GM18526 (cell line): ENCODE measurements at regions not wholly inside any gene's neighbourhood (a gene's known extent, or its start where the extent isn't known, plus 50 kb on each side); places are given as distances from the start of the nearest gene placed in this dataset.

ENCODE experiments used
- POLR2A ChIP-seq: IDR thresholded peaks from 3 replicates; pipeline ENCODE4 v1.6.1; 2011; ENCODE audit not compliant: insufficient read length; ENCODE audit errors: extremely low read depth

DNA sequence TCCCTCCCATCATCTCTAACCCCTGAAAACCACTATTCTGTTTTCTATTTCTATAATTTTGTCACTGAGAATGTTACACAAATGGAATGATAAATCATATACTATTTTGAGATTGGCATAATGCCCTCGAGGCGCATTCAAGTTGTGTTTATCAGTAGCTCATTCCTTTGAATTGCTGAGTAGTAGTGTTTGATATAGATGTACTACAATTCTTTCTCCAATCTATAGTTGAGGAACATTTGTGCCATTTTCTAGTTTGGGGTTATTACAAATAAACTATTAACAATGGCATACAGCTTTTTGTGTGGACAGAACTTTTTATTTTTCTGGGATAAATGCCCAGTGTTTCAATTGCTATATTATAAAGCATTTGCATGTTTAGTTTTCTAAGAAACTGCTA is 86.0 kb downstream of the CCR1 start:
- TF ChIP-seq POLR2A: no peak

DNA sequence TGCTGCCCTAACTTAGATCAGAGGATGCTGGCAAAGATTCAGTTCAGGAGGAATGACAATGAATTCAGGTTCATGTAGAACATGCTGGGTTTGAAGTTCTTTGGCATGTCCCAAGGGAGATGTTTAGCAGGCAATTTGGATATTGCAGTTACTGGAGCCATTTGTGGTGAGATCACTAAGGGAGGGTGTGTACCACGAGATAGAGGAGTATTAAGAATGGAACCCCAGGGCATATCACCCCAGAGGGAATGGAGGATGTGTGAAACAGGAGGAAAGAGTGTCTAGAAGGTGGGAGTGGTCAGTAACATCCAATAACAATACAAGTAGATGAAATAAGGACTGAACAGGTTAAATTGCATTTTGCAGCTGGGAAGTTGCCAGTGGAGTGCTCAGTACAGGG is 87.1 kb downstream of the CCR1 start:
- no peak for TF ChIP-seq POLR2A

GRCh38 chr3:46119709-46120498 is 88.2 kb downstream of the CCR1 start:
- no peak for TF ChIP-seq POLR2A

DNA sequence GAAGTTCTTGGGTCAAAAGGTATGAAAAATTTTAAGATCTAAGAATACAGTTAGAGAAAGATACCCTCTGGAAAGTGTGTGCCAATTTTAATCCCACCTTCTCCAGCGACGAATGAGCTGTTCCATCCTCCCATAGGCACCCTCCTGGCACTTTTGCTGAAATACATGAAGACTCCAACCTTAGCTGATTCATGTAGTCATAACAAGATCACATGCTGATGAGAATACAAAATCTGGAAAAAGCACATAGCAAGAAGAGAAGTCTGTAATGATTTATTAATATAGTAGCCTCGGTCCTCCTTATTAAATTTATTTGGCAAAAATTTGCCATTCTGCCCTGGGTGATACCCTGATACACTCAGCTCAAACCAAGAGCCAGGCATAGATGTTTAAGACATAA is 88.9 kb downstream of the CCR1 start:
- no peak for TF ChIP-seq POLR2A

- TF ChIP-seq POLR2A: no peak
Observed at GRCh38 chr3:46116996-46117395, 89.7 kb upstream of the XCR1 start.

GRCh38 chr3:46114323-46114988 is 87.2 kb upstream of the XCR1 start:
- no peak for TF ChIP-seq POLR2A

GRCh38 chr3:46113608-46114007 is 86.3 kb upstream of the XCR1 start:
- TF ChIP-seq POLR2A: no peak

GRCh38 chr3:46112984-46113383 is 85.7 kb upstream of the XCR1 start:
- TF ChIP-seq POLR2A: no peak

GRCh38 chr3:46112296-46112695 is 85.0 kb upstream of the XCR1 start:
- no peak for TF ChIP-seq POLR2A

DNA sequence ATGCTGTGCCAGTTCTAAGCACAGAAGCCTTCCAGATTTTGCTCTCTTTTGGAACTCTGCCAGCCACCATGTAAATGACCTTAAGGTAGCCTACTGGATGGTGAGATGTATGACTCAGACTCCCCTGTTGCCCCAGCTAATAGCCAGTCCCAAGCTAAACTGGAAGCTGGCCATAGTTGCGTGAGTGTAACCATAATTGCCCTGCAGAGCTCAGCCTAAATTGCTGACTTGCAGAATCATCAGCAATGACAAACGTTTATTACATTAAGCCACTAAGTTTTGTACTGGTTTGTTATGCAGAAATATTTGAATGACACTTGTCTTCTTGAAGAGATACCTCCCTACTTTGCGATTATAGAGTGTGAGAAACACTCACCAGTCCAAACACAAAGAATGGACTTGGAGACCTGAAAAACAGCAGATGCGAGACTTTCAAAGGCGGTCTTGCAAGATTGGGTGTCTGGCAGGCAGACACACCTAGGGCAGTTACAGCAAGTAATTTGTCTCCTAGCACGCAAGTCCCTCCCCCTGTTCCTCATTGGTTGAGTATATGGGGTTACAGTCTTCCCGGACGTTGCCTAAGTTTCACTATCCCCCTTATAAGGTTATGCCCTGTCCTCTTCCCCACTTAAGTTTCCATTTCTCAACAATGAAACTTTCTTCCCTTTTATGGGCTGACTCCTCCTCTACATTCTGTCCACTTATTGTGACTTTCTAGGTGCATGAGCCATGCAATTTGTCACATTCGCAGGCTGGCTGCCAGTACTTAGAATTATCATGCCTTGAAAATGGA is 83.6 kb upstream of the XCR1 start:
- TF ChIP-seq POLR2A: peak; percentile 38

DNA sequence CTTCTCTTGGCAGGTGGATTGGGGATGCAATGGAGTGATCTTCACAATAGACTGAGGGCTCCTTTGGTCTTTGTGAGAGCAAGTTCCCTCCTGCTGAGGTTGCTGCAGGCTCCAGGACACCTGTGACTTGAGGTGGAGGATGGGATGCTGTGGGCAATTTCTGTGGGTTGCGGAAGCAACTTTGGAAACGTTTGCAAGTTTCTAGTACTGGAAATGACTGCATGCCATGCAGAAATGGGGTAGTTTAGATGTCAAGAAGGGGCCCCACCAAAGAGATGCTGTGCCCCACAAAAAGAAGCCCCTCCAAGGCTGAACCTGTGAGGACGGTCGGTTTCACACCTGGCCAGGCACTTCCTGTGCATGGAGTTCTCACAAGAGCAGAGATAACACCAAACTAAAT is 80.4 kb upstream of the XCR1 start:
- TF ChIP-seq POLR2A: no peak

DNA sequence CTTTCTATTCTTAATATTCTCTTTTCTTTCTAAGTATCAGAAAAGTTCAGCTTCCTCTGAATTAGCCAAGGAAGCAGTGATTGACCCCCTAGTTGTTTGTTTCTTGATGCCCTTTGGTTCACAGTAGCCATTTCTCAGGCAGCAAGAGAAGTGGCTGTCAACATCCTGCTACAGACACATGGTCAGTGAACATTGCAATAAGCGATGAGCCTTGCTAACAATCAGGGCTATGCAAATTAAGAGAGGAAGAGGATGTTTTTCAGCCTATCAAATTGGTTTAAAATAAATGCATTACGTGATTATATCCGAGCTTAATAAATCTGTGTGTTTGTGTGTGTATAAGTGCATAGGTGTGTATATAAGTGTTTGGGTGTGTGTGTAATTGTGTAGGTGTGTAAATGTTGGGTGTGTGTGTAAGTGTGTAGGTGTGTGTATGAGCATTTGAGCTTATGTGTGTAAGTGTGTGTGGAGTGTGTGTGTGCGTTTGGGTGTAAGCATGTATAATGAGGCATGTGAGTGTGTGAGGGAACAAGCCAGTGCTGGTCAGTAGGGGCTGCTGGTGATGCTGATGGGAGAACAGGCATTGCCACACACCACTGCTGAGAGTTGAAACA is 78.1 kb upstream of the XCR1 start:
- TF ChIP-seq POLR2A: no peak

- no peak for TF ChIP-seq POLR2A
Observed at GRCh38 chr3:46104706-46105105, 77.4 kb upstream of the XCR1 start.

DNA sequence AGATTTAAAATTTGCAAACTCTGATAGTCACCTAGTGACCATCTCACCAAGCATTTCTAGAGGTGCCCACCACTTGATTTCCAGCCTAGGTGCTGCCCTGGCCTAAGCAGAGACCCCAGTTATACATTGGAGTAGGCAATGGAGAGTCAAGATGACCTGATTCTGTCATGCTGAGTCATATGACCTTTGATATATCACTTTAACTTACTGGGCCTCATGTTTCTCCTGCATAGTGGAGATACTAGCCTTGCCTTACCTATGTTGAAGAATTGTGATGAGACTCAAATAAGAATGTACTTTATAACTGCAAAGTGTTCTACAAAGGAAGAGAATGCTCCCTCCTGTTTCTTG is 75.5 kb upstream of the XCR1 start:
- no peak for TF ChIP-seq POLR2A

GRCh38 chr3:46102059-46102779 is 74.9 kb upstream of the XCR1 start:
- TF ChIP-seq POLR2A: no peak

DNA sequence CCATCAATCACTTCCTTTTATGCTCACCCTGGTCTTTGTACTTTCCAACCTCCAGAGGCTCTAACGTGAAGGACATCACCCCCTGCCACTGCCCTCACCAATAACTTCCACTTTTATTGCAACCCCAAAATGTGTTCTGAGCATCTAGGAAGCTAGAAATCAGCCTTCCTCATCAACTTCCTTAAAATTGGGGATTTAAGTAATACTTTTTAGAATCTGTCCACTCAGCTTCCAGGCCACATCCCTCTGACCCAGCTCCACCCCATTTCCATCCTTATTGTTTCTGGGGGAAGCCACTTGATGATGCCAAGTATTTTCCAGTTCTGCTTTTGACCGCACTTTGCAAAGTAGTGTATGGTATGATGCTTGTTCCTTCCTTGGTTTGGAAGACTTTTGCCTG is 73.5 kb upstream of the XCR1 start:
- no peak for TF ChIP-seq POLR2A

DNA sequence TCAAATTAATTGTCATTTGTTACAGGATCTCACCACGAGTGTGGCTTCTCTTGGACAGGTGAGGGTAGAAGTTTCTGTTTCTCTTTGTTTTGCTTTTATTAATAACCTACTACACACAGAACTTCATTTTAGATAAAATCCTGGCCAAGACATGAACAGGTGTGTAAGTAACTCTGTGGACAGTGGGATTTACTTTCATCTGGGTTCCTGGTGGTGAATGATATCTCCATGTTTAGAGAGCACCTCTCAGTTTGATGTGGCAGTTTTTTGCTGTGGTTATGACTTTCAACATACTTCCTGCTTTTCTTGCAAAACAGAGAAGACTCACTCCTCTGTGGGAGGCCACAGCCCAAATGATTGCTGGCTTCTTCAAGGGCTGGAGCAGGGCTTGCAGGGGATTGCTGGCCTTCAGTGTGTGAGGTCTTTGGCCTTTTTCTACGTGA is 71.1 kb upstream of the XCR1 start:
- TF ChIP-seq POLR2A: no peak
